A549 (cell line): ENCODE measurements at regions not wholly inside any gene's neighbourhood (a gene's known extent, or its start where the extent isn't known, plus 50 kb on each side); places are given as distances from the start of the nearest gene placed in this dataset.

ENCODE experiments used
- ATAC-seq, 2 experiments: fragments of 200-7000 bp in 1 of 2; fragments of >200 bp in 1 of 2; cut with Nextera tagmentation in 1 of 2; cut with Tn5 transposase in 1 of 2; 3 replicates each; pipeline versions ENCODE4 v1.8.0 to v1.9.1; 2018 to 2020; ENCODE audit warnings: mild to moderate bottlenecking in 1 of 2, moderate library complexity in 1 of 2
- CTCF ChIA-PET: fragments of 300-600 bp; sonication (Branson Sonifier 250); formaldehyde crosslinking; extraction: SDS; loops from one replicate; lab custom pipeline; 2021; ENCODE audit warnings: antibody characterized with exemption, inconsistent platforms; lab: Yijun Ruan, JAX
- POLR2A ChIA-PET: fragments of 350-600 bp; formaldehyde crosslinking; extraction: SDS; loops from one replicate; lab custom pipeline; 2021; ENCODE audit warnings: antibody characterized with exemption, inconsistent platforms; lab: Yijun Ruan, JAX
- DNase-seq, 2 experiments: peaks; one replicate each; pipeline versions ENCODE4 v3.0.0 to v3.0.0-alpha.2; 2011 to 2016; ENCODE audit warnings: low read depth in 1 of 2, low spot score in 1 of 2
- FAIRE-seq: peaks from 2 replicates; lab custom pipeline; 2011; peaks lifted over from hg19 to GRCh38; lab: Jason Lieb, UNC
- H3K27ac ChIP-seq, 2 experiments: fragments of >200 bp; sonication (Bioruptor Twin); formaldehyde crosslinking; 3 replicates each; pipeline ENCODE4 v1.5.1; 2016 to 2017
- H3K4me1 ChIP-seq: fragments of >200 bp; sonication (Bioruptor Twin); formaldehyde crosslinking; 3 replicates; pipeline ENCODE4 v1.6.1; 2016
- H3K4me2 ChIP-seq: fragments of >200 bp; sonication (Bioruptor Twin); formaldehyde crosslinking; 3 replicates; pipeline ENCODE4 v1.6.1; 2016
- H3K4me3 ChIP-seq: fragments of >200 bp; sonication (Bioruptor Twin); formaldehyde crosslinking; 3 replicates; pipeline ENCODE4 v1.5.1; 2016
- H3K9me3 ChIP-seq: fragments of >200 bp; sonication (Bioruptor Twin); formaldehyde crosslinking; 3 replicates; pipeline ENCODE4 v1.6.1; 2016
- BCL3 ChIP-seq: fragments of >200 bp; sonication (Bioruptor Twin); formaldehyde crosslinking; IDR thresholded peaks from 3 replicates; pipeline ENCODE4 v1.6.1; 2016
- CBX8 ChIP-seq: fragments of 200-600 bp; sonication (generic); IDR thresholded peaks from 2 replicates; pipeline ENCODE4 v1.6.1; 2016
- CHD2 ChIP-seq: fragments of 150-350 bp; IDR thresholded peaks from 2 replicates; pipeline ENCODE4 v1.6.1; 2014; ENCODE audit warnings: low read length; ENCODE audit not compliant: partially characterized antibody
- FOSL2 ChIP-seq, 2 experiments: fragments of 450-650 bp in 1 of 2; fragments of >200 bp in 1 of 2; sonication (Bioruptor Twin) in 1 of 2; formaldehyde crosslinking; IDR thresholded peaks; 2 replicates each; pipeline versions ENCODE4 v1.5.0 to v1.6.1; 2016 to 2020; ENCODE audit warnings: mild to moderate bottlenecking in 1 of 2, moderate library complexity in 1 of 2
- GATA3 ChIP-seq: IDR thresholded peaks from 2 replicates; pipeline ENCODE4 v1.6.1; 2012; ENCODE audit warnings: borderline replicate concordance
- HDAC2 ChIP-seq: fragments of 200-600 bp; sonication (generic); IDR thresholded peaks from 2 replicates; pipeline ENCODE4 v1.6.1; 2016
- HOXB13 ChIP-seq: fragments of 250-450 bp; sonication (Bioruptor Pico); IDR thresholded peaks from 2 replicates; pipeline ENCODE4 v1.5.0; 2020; ENCODE audit warnings: low read depth, mild to moderate bottlenecking, moderate library complexity
- HOXB5 ChIP-seq: fragments of 250-450 bp; sonication (Bioruptor Pico); IDR thresholded peaks from 2 replicates; pipeline ENCODE4 v1.5.0; 2020; ENCODE audit warnings: mild to moderate bottlenecking, moderate library complexity
- JUNB ChIP-seq: fragments of >200 bp; sonication (Bioruptor Twin); formaldehyde crosslinking; IDR thresholded peaks from 2 replicates; pipeline ENCODE4 v1.6.1; 2016
- MAFK ChIP-seq: fragments of 450-650 bp; IDR thresholded peaks from 2 replicates; pipeline ENCODE4 v1.6.1; 2014; ENCODE audit not compliant: partially characterized antibody
- MYC ChIP-seq: IDR thresholded peaks from 2 replicates; pipeline ENCODE4 v1.6.1; 2012; ENCODE audit warnings: mild to moderate bottlenecking, inconsistent platforms, low read length, improper control_type of control experiment, borderline replicate concordance
- NFE2L2 ChIP-seq: fragments of 150-350 bp; conservative IDR thresholded peaks from 2 replicates; pipeline ENCODE4 v1.6.1; 2014; ENCODE audit warnings: low read length
- NPAS2 ChIP-seq: fragments of 250-450 bp; sonication (Bioruptor Pico); IDR thresholded peaks from 2 replicates; pipeline ENCODE4 v1.8.0; 2022; ENCODE audit warnings: mild to moderate bottlenecking, moderate library complexity, borderline replicate concordance
- NR3C1 ChIP-seq: fragments of >200 bp; sonication (Bioruptor Twin); formaldehyde crosslinking; IDR thresholded peaks from 3 replicates; pipeline ENCODE4 v1.6.1; 2017
- PHF8 ChIP-seq: fragments of 200-600 bp; sonication (generic); IDR thresholded peaks from 2 replicates; pipeline ENCODE4 v1.6.1; 2016; ENCODE audit warnings: low read depth, mild to moderate bottlenecking, antibody characterized with exemption, moderate library complexity, borderline replicate concordance
- POLR2AphosphoS2 ChIP-seq: conservative IDR thresholded peaks from 2 replicates; pipeline ENCODE4 v1.6.1; 2012; ENCODE audit warnings: low read length, improper control_type of control experiment, inconsistent platforms
- RARB ChIP-seq: fragments of 250-450 bp; sonication (Bioruptor Pico); IDR thresholded peaks from 2 replicates; pipeline ENCODE4 v1.8.0; 2021; ENCODE audit warnings: mild to moderate bottlenecking, moderate library complexity
- TP53 ChIP-seq: fragments of 250-450 bp; sonication (Bioruptor Pico); IDR thresholded peaks from 2 replicates; pipeline ENCODE4 v1.5.0; 2021; ENCODE audit warnings: mild to moderate bottlenecking, moderate library complexity
- ZC3H11A ChIP-seq: fragments of 450-650 bp; IDR thresholded peaks from 2 replicates; pipeline ENCODE4 v1.6.1; 2014; ENCODE audit warnings: antibody characterized with exemption, mild to moderate bottlenecking
- WGBS: methylation state at CpG from one replicate; pipeline ENCODE4 v1.1.6; 2017; ENCODE audit errors: missing lambda C conversion rate; 5-methylcytosine and 5-hydroxymethylcytosine counted together
- TF ChIP-seq, protein P1 (sequence below): fragments of >200 bp; sonication (Bioruptor Twin); formaldehyde crosslinking; IDR thresholded peaks from 2 replicates; pipeline ENCODE4 v1.6.1; 2016
- TF ChIP-seq, protein P2 (sequence below): IDR thresholded peaks from 2 replicates; pipeline ENCODE4 v1.6.1; 2012; ENCODE audit warnings: low read depth, borderline replicate concordance
- TF ChIP-seq, protein P3 (sequence below): IDR thresholded peaks from 2 replicates; pipeline ENCODE4 v1.6.1; 2012
- TF ChIP-seq, protein P4 (sequence below): fragments of 250-450 bp; sonication (Bioruptor Pico); IDR thresholded peaks from 2 replicates; pipeline ENCODE4 v1.5.0; 2021; ENCODE audit warnings: mild to moderate bottlenecking, moderate library complexity, borderline replicate concordance

DNA sequence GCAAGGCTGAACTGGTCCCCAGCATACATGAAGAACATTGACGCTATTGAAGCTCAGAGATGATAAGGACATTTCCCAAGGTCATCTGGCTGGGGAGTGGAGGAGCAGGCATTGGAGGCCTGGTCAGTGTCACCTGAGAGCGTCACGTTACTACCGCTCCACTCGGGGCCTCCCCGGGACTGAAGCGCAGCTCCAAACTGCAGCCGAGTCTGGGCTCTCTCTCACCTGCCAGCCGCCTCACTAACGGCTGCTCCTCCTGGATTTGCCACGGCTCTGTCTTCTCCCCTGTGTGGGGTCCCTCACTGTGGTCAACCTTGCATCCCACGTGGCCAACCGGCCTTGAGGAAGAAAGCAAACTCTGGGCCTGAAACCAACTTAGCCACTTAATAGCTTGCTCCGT is 111.3 kb downstream of the ADSS2 start:
- POLR2A ChIA-PET, result no interaction called here
- no peak overlapping the region for H3K4me2 ChIP-seq
- ATAC-seq (no peak), FAIRE-seq (no peak)
- WGBS, result 91% methylated on average over 14 of the region's 14 CpGs
- peaks cover 15% of the 10 kb centered on the region for H3K4me1 ChIP-seq
- TF ChIP-seq, protein P1, sequence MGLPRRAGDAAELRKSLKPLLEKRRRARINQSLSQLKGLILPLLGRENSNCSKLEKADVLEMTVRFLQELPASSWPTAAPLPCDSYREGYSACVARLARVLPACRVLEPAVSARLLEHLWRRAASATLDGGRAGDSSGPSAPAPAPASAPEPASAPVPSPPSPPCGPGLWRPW, result no peak
- TF ChIP-seq GATA3, result no peak
- TF ChIP-seq NPAS2 (CRISPR knock-in tag), result no peak
- TF ChIP-seq, protein P2, sequence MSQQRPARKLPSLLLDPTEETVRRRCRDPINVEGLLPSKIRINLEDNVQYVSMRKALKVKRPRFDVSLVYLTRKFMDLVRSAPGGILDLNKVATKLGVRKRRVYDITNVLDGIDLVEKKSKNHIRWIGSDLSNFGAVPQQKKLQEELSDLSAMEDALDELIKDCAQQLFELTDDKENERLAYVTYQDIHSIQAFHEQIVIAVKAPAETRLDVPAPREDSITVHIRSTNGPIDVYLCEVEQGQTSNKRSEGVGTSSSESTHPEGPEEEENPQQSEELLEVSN, result no peak
- TF ChIP-seq RARB (CRISPR knock-in tag), result no peak
- no peak for TF ChIP-seq TP53 (CRISPR knock-in tag)
- no peak for TF ChIP-seq MYC
- TF ChIP-seq BCL3, result no peak
- TF ChIP-seq HDAC2, result no peak
- no peak for TF ChIP-seq PHF8
- TF ChIP-seq, protein P3, sequence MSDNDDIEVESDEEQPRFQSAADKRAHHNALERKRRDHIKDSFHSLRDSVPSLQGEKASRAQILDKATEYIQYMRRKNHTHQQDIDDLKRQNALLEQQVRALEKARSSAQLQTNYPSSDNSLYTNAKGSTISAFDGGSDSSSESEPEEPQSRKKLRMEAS, result no peak
- TF ChIP-seq, all 56 proteins: peak for 0
- peak overlapping the region; percentile 17 to 35; a peak in 3 of 6 replicates for H3K27ac ChIP-seq
- H3K4me3 ChIP-seq, result no peak overlapping the region
- no peak for DNase-seq
- CTCF ChIA-PET, result interaction anchor here (1.4 to 1.8 kb wide), 2 partner anchors 10 to 41 kb away, joined by 4 to 5 read pairs; no protein-coding TSS in a partner anchor
- no peaks in the 10 kb centered on the region for H3K9me3 ChIP-seq

- 64% methylated on average over 15 of the region's 16 CpGs for WGBS
- peak; percentile 80 to 87 for ATAC-seq
- peak overlapping the region; percentile 82 to 83 for H3K27ac ChIP-seq
- H3K9me3 ChIP-seq, result no peaks in the 10 kb centered on the region
- DNase-seq, result peak; percentile 62 to 73
- no peak for FAIRE-seq
- POLR2A ChIA-PET, result no interaction called here
- TF ChIP-seq NFE2L2 (peak; percentile 70), POLR2AphosphoS2 (no peak), JUNB (0 out of 2 replicates have a peak, but pooled peaks have one; percentile 11), FOSL2 (IDR thresholded peaks at IDR 0.05) (peak; percentile 22; the same call in 1 of the 2 replicates), FOSL2 (CRISPR knock-in tag; IDR thresholded peaks at IDR 0.05) (peak; percentile 55), CHD2 (no peak), MAFK (peak; percentile 91)
- TF ChIP-seq, protein P1, result no peak
- CTCF ChIA-PET, result interaction anchor here (1.4 kb wide), 1 partner anchor 11 kb away, joined by 5 read pairs; no protein-coding TSS in a partner anchor
- peak overlapping the region; percentile 69 for H3K4me2 ChIP-seq
- peaks cover 15% of the 10 kb centered on the region for H3K4me1 ChIP-seq
- H3K4me3 ChIP-seq, result no peak overlapping the region
Observed at GRCh38 chr1:244341455-244342450, 110.0 kb downstream of the ADSS2 start.

GRCh38 chr1:244344001-244344400 is 107.7 kb downstream of the ADSS2 start:
- WGBS, result 77% methylated on average over 6 of the region's 6 CpGs
- Histone ChIP-seq H3K9me3 (no peaks in the 10 kb centered on the region), H3K4me3 (no peak overlapping the region), H3K4me2 (no peak overlapping the region), H3K4me1 (peaks cover 21% of the 10 kb centered on the region), H3K27ac (no peak overlapping the region)
- ChIA-PET CTCF (interaction anchor here (0.8 to 1.7 kb wide), 2 partner anchors 45 to 116 kb away, joined by 3 to 7 read pairs; no protein-coding TSS in a partner anchor), POLR2A (no interaction called here)
- DNase-seq (no peak), FAIRE-seq (no peak), ATAC-seq (no peak)
- no peak for TF ChIP-seq ZC3H11A
- TF ChIP-seq MYC, result no peak
- TF ChIP-seq HOXB13 (CRISPR knock-in tag), result no peak
- no peak for TF ChIP-seq HOXB5 (CRISPR knock-in tag)
- TF ChIP-seq, protein P4, sequence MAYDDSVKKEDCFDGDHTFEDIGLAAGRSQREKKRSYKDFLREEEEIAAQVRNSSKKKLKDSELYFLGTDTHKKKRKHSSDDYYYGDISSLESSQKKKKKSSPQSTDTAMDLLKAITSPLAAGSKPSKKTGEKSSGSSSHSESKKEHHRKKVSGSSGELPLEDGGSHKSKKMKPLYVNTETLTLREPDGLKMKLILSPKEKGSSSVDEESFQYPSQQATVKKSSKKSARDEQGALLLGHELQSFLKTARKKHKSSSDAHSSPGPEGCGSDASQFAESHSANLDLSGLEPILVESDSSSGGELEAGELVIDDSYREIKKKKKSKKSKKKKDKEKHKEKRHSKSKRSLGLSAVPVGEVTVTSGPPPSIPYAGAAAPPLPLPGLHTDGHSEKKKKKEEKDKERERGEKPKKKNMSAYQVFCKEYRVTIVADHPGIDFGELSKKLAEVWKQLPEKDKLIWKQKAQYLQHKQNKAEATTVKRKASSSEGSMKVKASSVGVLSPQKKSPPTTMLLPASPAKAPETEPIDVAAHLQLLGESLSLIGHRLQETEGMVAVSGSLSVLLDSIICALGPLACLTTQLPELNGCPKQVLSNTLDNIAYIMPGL (CRISPR knock-in tag), result no peak
- TF ChIP-seq NR3C1, result no peak
- TF ChIP-seq NFE2L2, result no peak
- no peak for TF ChIP-seq BCL3
- TF ChIP-seq CBX8, result no peak
- TF ChIP-seq, all 56 proteins: peak for 0
